ENCODE measurements at regions not wholly inside any gene's neighbourhood (a gene's known extent, or its start where the extent isn't known, plus 50 kb on each side); places are given as distances from the start of the nearest gene placed in this dataset.
"Not testable (repeated sequence)": the region's sequence is repeated elsewhere in the genome, so short reads cannot be mapped to it uniquely, and the experiment has no call there.

DNA sequence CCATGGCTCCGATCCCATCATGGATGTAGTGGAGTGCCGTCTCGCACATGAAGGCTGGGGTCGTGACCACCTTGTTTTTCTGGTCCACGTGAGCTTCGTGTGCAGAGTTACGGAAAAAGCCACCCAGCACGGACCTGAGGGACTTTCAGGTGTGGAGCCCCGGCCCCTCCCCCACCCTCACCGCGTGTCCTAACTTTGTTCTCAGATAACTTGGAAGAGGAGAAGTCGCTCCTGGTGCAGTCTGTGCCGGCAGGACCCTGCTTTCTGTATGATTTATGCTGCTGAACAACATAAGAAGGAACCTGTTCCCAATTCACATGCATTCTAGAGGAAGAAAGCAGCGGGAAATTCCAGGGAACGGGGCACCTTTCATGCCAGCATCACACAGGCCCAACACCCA is 5404.2 kb upstream of the TPTE start:
- not testable (repeated sequence) for TF ChIP-seq WT1 (tag by site-specific recombination; IDR thresholded peaks at IDR 0.05); CTCF (tag by site-specific recombination; IDR thresholded peaks at IDR 0.05); KLF10 (tag by site-specific recombination; IDR thresholded peaks at IDR 0.05); ZNF561 (tag by site-specific recombination; IDR thresholded peaks at IDR 0.05; ENCODE audit: borderline replicate concordance); ZNF639 (tag by site-specific recombination; IDR thresholded peaks at IDR 0.05); ZNF280D (tag by site-specific recombination; IDR thresholded peaks at IDR 0.05); ZNF514 (tag by site-specific recombination; IDR thresholded peaks at IDR 0.05); ZNF513 (tag by site-specific recombination; IDR thresholded peaks at IDR 0.05)
- TF ChIP-seq, protein P1, sequence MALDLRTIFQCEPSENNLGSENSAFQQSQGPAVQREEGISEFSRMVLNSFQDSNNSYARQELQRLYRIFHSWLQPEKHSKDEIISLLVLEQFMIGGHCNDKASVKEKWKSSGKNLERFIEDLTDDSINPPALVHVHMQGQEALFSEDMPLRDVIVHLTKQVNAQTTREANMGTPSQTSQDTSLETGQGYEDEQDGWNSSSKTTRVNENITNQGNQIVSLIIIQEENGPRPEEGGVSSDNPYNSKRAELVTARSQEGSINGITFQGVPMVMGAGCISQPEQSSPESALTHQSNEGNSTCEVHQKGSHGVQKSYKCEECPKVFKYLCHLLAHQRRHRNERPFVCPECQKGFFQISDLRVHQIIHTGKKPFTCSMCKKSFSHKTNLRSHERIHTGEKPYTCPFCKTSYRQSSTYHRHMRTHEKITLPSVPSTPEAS (tag by site-specific recombination; IDR thresholded peaks at IDR 0.05), result not testable (repeated sequence)

All from HEK293 (cell line).